ENCODE measurements at regions not wholly inside any gene's neighbourhood (a gene's known extent, or its start where the extent isn't known, plus 50 kb on each side); places are given as distances from the start of the nearest gene placed in this dataset.

DNA sequence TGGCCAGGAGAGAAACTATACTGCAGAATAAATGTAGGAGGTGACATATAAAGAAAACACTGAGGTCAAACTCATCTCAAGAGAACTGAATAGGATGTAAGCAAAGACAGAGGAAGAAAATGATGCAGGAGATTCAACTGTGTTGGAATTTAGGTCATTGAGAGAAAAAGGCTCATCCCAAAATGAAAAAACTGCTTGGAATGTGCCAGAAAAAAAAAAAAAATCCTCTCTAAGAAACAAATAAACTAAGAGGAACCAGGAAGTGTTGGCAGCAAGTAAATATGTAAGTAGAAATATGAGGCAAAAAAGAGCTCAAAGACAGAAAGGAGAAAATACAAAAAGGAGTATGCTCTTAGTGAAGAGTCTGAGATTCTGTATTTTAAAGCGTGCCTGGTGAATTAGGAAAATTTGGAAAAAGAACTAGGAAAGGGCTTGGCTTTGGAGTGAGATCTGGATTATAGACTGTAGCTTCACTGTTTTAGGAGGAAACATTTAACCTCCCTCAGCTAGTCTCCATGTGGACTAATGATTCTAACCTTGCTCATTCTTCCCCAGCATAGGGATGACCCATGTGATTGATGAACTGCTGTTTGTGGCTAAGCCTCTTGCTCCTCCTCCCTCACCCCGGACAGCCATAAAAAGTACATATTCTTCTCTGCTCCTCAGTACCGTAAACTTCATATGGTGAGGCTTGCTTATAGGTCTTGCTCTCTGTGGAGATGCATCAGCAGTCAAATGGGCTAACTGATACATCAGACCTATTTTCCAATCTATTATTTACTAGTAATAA is 185.6 kb upstream of the POU5F2 start:
- DNase-seq, result no peak

DNA sequence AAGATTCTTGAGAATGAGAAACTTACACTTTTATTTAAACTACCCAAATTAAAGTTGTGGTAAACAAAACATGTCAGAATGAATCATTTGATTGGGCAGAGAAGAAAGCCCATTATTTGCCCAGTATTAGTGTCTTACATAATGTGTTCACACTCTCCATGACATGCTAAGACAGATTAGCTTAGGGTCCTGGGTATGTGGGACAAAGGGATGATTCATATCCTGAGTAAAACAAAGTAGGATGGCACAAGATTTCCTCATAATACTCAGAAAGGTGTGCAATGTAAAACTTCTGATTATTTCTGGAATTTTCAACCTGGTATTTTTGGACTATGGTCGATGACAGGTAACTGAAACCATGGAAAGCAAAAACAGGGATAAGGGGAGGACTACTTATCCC is 183.9 kb upstream of the POU5F2 start:
- DNase-seq, result no peak

DNA sequence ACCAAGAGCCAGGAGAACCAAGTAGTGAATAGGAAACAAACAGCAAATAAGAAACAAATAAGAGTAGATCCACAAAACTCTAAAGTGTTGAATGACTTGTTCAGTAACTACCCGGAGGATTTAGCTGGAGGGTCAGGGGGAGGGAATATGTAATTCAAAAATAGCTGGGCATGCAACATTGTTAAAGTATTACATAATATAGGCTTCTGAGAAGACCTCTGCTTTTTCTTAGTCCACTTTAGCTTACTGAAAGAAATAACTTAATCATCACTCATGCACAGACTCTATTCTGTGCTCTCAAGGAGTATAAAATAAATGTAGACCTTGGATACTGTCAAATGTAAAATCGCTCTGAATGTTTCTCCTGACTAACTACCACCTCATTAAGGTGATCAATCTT is 183.2 kb upstream of the POU5F2 start:
- DNase-seq, result no peak

DNA sequence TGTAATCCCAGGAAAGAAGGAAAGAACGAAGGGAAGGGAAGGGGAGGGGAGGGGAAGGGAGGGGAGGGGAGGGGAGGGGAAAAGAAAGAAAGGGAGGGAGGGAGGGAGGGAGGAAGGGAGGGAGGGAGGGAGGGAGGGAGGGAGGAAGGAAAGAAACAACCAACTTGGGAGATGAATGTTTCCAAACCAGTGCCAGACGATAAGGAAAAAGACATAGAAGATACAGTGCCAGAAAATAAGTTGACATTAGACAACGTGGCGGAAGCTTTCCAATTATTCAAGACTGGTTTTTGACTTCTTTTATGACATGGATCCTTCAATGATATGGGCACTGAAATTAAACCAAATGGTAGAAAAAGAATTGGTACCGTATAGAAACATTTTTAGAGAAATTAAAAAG is 181.2 kb upstream of the POU5F2 start:
- no peak for DNase-seq

DNA sequence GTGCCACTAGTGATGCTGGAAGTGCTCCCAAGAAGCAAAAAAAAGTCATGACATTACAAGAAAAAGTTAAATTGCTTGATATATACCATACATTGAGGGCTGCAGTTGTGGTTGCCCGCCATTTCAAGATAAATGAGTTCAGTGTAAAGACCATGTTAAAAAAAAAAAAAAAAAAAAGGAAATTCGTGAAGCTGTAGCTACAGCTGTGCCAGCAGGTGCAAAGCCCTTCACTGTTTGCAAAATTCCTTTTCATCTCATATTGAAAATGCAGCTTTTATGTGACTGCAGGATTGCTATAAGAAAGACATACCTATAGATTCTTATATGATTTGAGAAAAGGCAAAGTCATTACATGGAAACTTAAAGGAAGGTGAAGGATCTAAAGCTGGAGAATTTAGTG is 179.6 kb upstream of the POU5F2 start:
- DNase-seq, result no peak

DNA sequence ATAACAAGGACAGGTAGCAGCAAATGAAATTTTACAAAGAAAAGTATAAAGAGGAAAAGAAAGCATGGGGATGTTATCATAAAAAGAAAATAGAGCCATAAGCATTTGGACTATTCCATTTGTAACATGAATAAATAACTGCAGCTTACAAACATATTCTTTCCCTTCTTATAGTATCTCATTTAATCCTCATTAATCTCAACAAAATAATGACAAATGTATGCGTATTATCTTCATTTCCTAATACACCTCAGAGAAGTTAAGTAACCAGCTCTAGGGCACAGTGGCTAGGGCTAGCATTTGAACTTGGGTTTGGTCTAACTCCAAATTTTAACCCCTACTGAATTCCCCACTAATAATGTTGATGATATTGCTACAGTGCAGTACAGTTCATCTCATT is 175.5 kb upstream of the POU5F2 start:
- DNase-seq, result no peak

DNA sequence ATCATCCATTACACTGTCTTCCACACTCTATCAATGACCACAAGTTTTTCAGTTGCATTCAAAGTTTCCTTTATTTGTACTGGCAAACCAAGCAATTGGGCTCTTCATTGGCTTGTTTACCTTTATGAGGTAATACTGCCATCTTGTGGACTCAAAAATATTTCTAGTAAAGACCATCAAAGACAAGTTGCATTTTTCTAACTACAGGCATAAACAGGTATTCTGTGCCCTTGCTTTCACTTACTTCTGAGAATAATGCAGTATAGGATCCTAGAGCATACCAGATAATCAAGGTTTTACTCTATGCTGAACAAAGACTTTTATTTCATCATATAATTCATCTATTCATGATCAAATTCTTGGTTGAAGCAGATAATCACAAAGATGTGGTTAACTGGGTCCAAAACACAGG is 173.7 kb upstream of the POU5F2 start:
- DNase-seq, result peak; percentile 59

DNA sequence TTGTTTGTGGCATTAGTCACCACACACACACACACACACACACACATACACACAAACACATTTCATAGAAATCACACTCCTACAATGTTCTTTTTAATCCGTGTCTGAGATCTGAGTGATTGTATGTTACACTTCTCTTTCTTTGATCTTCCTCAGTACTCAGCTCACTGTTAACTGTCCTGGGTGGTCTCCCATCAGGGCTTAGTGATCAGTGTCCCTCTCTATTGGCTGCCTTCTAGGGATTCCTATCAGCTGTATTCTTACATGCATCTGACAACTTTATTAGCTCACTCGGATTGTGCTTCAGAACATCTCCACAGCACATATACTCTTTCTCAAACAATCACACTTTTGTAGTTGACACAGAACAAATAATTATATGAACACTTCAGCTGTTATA is 170.2 kb upstream of the POU5F2 start:
- DNase-seq, result no peak

DNA sequence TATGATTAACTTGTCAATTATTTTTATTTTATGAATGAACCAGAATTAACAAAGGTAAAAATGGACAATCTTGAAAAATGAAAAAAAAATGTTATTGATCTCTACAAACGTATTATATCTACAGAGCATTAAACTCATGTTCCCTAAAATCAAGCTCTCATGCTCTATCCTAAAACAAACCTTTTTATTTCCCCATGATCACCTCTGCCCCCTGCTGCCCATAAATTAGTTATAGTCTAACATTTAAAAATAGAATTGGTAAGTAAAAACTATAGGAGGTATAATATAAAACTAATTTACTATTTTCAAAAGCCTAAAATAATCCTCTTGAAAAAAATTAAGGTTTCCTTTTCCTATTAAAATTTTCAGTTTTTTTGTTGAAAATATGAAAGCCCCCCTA is 168.0 kb upstream of the POU5F2 start:
- DNase-seq, result no peak

DNA sequence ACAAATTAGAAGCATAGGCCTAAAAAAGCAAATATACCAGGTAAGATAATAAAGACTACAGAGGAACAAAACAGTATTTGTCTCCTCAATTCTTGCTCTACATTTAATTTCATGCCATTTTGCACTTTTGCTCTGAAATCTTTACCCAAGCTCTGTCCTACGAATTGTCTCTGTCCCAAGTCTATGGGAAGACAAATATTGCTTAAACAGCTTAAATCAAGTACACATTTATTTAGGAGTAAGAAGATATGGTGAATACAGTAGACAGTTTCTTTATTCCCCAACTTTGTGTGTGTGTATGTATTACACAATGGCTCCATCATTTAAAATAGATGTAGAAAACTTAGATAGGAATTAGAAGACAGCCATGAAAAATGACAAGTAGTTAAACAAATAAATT is 163.5 kb upstream of the POU5F2 start:
- no peak for DNase-seq

DNA sequence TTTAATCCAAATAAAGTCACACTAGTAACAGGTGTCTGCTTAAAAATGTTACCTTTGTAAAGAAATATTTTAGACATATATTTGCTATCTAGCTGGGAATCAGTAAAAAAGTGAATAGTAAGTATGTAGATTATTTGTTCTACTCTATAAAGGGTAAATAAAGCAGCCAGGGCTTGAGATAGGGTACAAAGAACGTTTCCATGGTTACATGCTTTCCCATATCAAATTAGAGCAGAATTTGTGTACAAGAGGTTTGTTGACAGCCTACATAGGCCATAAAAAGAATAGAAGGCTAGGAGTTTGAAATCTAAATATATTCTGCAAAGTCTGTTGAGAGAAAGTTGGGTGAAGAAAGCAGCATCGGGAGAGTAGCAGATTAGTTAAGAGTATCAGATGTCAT is 160.9 kb upstream of the POU5F2 start:
- DNase-seq, result no peak

DNA sequence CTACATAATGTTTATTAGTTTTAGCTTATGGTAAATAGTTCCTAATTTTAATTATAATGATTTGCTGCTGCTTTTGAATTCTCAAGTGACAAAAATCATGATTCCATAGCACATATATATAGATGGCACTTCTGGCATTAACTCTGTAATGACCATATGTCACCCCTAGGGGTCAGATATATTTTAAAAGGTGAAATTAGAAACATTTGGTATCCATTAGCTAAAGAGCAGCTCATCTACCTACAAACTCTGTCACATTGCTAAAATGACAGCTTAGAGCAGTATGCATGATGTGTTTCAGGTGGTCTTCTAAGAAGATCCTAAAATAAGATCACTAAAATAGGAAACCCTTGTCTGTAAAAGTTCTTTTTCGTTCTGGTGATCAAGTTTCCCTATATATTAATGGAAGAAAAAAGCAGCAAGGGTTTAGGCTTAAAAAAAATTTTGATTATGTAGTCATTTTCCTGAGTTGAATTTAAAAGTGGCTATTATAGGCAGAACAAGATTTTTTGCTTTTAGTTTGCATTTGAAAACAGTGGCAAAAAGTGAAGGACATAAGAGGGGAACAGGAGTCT is 157.7 kb upstream of the POU5F2 start:
- DNase-seq, result peak; percentile 15

DNA sequence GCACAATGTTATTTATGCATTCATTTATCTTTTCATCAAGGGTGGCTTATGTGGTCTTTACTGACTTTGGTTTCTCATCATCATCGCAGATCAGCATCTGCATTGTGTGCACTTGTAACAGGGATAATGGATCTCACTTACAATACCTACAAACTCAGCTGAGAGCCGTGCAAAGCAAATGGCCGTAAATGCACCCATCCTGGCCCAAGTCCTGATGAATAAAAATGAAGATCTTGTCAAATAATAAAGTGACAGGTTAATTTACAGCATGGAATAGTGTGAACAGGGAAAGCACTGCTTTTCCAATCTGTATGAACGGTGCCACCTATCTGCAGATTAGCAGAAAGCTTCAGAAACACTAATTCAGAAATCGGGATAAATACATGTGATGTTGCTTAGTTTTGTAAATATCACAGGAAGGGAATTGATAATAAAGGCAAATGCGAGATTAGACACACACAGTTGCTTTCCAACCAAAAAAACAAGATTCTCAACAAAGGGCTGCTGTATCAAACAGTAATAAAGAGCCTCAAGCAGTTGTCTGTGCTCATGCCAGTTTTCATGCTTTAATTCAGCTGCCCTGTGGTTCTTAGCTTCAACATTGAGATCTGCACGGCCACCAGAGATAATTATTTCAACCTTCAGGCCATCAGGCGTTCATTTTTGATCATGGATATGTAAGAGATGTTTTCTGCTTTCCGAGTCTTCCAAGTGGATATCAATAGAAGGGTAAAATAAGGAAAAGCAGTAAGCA is 153.4 kb upstream of the POU5F2 start:
- no peak for DNase-seq

DNA sequence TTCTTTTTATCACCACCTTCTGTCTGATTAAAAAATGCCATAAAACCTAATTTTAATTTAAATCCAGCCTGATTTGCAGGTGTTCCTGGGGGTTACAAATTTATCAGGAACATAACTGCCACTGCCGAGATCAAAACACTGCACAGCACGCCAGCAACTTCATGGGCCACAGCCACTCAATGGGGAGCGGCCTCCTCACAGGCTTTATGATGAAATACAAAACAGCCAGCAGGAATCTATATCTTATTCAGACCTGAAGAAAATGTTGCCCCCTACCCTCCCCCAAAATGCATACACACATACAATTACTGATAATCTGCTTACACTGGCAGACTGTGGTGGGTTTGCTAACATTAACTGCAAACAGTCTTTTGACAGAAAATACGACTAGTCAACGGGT is 151.7 kb upstream of the POU5F2 start:
- no peak for DNase-seq

DNA sequence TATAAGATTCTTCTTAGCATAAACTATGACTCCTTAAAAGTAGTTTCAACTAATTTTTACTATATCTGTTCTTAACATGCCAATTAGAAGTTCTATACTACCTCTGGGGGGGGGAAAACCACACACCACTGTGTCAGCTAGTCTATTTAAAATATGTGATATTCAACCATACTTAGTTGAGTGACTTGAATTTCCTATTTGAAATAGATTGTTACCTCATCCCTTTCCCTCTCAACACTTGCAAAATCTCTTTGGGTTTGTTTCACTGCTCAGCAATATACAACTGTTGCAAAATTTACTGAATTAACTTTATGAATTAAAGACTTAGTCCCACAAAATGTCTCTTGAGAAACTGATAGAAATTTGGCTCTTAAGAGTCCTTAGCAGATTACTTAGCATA is 151.1 kb upstream of the POU5F2 start:
- no peak for DNase-seq

DNA sequence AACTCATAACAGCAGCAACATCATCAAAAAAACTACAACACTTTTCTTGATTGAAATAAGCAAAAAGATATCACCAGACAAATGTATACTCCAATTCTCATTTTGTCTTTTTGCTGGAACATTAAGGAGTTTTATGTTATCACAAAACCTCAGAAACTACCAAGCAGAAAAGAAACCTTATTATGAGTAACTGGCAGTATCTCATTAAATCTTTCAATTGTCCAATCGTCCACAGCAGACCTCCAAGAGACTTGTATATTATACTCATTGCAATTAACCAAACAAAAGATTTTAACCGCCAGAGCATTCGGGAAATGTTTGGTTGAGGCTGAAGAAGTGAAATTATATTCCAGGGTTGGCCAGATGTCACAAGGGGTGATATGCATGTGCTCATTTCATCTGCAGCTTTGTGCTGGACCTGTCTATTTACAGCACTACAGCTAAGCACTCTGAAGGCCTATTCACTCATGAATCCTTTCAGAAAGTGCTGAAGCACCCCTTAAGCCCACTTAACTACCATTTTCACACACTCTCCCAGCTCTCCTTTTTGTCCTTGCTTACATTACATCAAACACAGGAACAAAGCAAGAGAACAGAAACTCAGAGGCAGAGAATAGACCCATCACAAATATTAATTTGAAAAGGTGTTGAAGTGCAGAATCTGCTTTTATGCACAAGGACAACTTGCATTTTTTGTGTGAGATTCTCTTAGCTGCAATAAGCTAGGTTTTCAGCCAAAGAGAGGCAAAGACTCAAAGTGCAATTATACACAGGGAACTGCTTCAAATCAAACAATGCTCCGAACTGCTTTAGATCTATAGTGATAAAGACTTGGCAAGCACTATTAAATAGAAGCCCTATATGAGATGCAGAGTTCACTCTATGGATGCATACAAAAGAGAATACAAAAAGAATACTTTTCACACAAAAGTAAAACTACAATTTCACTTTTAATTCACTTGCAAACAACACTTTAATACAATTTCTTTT is 150.4 kb upstream of the POU5F2 start:
- no peak for DNase-seq

DNA sequence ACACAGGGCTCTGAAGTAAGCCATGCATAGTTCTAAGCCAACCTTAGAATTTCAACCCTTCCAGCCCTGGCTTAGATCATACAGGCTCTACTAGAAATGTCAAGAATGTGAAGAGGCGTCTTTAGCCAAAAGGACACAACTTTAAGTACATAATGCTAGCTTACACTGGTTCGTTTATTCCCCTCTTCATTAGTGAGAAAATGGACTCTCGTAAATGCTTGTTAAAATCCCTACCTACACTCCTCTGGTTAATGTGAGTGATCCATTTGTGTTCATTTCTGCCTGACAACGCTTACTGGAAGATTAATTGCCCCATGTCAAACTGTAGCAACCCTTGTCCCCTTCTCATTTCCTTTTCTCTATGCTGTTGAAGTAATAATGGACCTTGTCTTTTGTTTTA is 149.3 kb upstream of the POU5F2 start:
- no peak for DNase-seq

DNA sequence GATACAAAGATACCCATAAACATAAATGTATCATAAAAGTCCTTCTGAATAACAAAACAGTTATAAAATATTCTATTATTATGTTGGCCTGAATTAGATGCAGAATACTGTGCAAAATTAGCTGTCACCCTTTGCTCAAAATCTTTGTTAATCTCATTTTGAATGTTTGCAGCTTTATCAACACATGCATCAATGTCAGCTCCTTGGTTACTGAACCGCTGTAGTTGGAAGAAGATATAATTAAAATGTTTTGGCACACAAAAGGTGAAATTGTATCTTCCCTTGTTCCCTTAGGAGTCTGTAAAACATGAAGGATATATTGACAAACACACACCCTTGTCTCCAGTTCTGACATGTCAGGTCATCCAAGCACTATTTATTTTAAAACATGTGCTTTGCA is 146.3 kb upstream of the POU5F2 start:
- DNase-seq, result no peak

DNA sequence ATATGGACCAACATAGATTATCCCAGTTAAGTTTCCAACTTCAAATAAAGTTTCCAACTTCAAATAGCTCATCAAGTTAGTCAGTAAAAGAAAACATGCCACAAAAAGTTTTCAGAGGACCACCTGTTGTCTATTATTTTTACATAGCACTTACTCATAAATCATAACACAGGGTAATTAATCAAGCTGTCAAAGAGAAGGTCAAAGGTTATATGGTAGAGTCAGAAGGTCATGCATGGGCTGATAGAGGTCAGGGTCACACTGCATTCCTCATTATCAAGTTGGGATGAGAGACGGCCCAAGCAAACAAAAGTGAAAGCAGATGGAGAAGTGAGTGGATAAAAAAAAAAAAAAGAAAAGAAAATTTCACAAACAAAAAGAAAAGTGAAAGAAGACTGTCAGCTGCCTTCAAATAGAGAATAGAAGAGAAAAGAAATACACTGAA is 145.5 kb upstream of the POU5F2 start:
- DNase-seq, result no peak

DNA sequence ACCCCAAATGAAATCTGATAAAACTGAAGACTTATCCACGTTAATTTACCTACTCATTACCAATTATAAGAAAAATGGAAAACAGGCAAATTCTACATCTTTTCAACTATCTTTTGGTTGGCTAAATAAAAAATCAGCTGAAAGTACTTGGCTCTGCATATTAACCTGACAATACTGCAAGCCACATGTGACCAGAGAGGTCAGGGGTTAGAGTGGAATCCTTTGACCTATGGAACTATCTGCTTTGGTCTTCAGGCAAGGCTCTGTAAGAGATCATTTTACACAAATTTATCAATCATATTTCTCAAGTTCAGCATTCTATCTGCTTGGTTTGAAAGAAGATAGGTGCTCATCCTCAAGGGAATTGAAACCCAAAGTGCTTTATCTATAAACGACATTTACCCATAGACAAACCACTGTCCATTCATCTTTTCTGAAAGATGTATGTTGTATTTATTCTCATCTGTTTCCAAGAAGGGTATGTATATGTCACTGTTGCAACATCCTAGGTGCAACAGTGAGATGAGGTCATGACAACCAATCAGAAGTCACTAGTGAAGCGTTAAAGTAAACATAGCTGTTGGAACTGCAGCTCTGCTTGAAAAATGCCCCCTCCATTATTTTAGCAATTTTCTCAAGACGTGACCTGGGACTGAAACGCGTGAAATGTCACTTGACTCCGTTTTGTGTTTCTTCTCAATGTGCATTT is 144.9 kb upstream of the POU5F2 start:
- DNase-seq, result no peak

DNA sequence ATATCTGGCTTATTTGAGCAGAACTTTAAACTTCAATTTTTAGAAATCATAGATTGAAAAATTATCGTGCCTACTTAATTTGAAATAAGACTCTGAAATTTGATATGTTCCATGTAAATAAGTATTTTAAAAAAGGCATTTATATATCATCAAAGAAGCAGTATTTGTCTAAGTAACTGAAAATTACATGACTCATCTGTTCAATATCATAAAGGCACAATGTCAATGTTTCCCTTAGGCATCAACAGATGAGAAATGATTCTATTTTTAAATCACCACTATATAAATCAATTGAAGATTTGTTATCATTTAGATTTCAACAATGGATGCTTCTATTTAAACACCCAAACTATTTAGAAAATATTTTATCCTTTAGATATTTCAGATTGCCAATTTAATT is 142.9 kb upstream of the POU5F2 start:
- DNase-seq, result no peak

DNA sequence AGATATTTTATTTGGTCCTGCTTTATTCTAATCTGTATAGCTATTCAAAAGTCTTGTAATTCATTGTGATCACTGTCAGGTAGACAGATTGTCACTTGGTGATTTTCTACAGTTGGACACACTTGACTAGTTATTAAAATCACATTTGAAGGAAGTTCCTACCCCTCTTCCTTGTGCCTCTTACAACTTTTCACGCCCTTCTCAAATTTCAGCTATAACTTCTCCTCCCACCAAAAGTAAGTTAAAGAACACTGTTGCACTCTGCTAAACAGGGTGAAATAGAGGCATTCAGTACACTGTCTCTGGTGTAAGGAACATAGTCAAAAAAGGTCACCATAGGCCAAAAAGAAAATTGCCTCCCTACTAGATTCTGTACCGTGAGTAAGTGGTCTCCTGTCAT is 142.1 kb upstream of the POU5F2 start:
- DNase-seq, result no peak

Measured in CD4-positive, alpha-beta T cell treated with Interleukin-17A for 1 hour (primary cell).